ENCODE measurements at regions not wholly inside any gene's neighbourhood (a gene's known extent, or its start where the extent isn't known, plus 50 kb on each side); places are given as distances from the start of the nearest gene placed in this dataset.

- no peaks in the 10 kb centered on the region for H3K4me1 Mint-ChIP-seq
These were observed 350.7 kb upstream of the MGMT start for GRCh38 chr10:129116371-129116770.

GRCh38 chr10:129120441-129120840 lies 346.6 kb upstream of the MGMT start:
- Mint-ChIP-seq H3K4me3 (no peak overlapping the region), H3K9me3 (peaks cover 3% of the 10 kb centered on the region), H3K36me3 (ENCODE audit: low read depth) (no peaks in the 10 kb centered on the region), H3K27me3 (ENCODE audit: low read depth, poor library complexity) (peaks cover 8% of the 10 kb centered on the region), H3K27ac (no peak overlapping the region), H3K4me1 (no peaks in the 10 kb centered on the region)
- TF ChIP-seq, protein P1, sequence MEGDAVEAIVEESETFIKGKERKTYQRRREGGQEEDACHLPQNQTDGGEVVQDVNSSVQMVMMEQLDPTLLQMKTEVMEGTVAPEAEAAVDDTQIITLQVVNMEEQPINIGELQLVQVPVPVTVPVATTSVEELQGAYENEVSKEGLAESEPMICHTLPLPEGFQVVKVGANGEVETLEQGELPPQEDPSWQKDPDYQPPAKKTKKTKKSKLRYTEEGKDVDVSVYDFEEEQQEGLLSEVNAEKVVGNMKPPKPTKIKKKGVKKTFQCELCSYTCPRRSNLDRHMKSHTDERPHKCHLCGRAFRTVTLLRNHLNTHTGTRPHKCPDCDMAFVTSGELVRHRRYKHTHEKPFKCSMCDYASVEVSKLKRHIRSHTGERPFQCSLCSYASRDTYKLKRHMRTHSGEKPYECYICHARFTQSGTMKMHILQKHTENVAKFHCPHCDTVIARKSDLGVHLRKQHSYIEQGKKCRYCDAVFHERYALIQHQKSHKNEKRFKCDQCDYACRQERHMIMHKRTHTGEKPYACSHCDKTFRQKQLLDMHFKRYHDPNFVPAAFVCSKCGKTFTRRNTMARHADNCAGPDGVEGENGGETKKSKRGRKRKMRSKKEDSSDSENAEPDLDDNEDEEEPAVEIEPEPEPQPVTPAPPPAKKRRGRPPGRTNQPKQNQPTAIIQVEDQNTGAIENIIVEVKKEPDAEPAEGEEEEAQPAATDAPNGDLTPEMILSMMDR (IDR thresholded peaks at IDR 0.05), result no peak
- DNase-seq, result no peak

More at GRCh38 chr10:129116371-129116770, 350.7 kb upstream of the MGMT start:
- H3K36me3 Mint-ChIP-seq (ENCODE audit: low read depth), result no peaks in the 10 kb centered on the region
- H3K9me3 Mint-ChIP-seq, result no peaks in the 10 kb centered on the region
- H3K4me3 Mint-ChIP-seq, result no peak overlapping the region
- TF ChIP-seq, protein P1 (IDR thresholded peaks at IDR 0.05), result no peak
- no peak overlapping the region for H3K27ac Mint-ChIP-seq
- no peak for DNase-seq
- H3K27me3 Mint-ChIP-seq (ENCODE audit: low read depth, poor library complexity), result peaks cover 14% of the 10 kb centered on the region

- TF ChIP-seq, protein P1 (IDR thresholded peaks at IDR 0.05), result no peak
- H3K36me3 Mint-ChIP-seq (ENCODE audit: low read depth), result no peaks in the 10 kb centered on the region
- H3K4me3 Mint-ChIP-seq, result no peak overlapping the region
- no peak for DNase-seq
- peaks cover 8% of the 10 kb centered on the region for H3K27me3 Mint-ChIP-seq (ENCODE audit: low read depth, poor library complexity)
- H3K9me3 Mint-ChIP-seq, result peaks cover 8% of the 10 kb centered on the region
- H3K4me1 Mint-ChIP-seq, result no peaks in the 10 kb centered on the region
- H3K27ac Mint-ChIP-seq, result peak overlapping the region; percentile 53
These were observed 344.2 kb upstream of the MGMT start for GRCh38 chr10:129122846-129123245.

DNA sequence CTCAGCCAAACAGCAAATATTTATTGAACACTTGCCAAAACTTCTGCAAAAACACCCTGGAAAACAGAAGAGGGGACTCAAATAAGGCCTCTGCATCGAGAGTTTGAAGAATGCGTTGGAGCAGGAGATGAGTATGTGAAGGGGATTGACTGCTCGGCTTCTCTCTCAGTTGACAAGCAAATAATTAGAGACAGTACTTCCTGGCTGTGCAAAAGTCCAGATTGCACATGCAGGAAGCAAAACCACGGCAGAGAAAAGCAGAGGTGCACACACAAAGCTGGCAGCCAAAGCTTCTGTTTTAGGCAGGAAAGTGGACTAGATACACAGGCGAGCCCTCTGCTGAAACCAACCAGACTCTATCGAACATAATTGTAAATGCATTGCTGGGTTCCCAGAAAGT lies 343.6 kb upstream of the MGMT start:
- Mint-ChIP-seq H3K27ac (no peak overlapping the region), H3K27me3 (ENCODE audit: low read depth, poor library complexity) (peaks cover 8% of the 10 kb centered on the region)

GRCh38 chr10:129126982-129127381 lies 340.1 kb upstream of the MGMT start:
- Mint-ChIP-seq H3K27me3 (ENCODE audit: low read depth, poor library complexity) (peaks cover 13% of the 10 kb centered on the region), H3K4me3 (no peak overlapping the region), H3K9me3 (peaks cover 8% of the 10 kb centered on the region), H3K36me3 (ENCODE audit: low read depth) (no peaks in the 10 kb centered on the region), H3K4me1 (peaks cover 12% of the 10 kb centered on the region), H3K27ac (no peak overlapping the region)
- TF ChIP-seq, protein P1 (IDR thresholded peaks at IDR 0.05), result no peak
- DNase-seq, result no peak

More for the DNA sequence above, 343.6 kb upstream of the MGMT start:
- TF ChIP-seq, protein P1 (IDR thresholded peaks at IDR 0.05), result no peak
- DNase-seq, result no peak
- Mint-ChIP-seq H3K4me1 (no peaks in the 10 kb centered on the region), H3K36me3 (ENCODE audit: low read depth) (no peaks in the 10 kb centered on the region), H3K4me3 (no peak overlapping the region), H3K9me3 (peaks cover 8% of the 10 kb centered on the region)

DNA sequence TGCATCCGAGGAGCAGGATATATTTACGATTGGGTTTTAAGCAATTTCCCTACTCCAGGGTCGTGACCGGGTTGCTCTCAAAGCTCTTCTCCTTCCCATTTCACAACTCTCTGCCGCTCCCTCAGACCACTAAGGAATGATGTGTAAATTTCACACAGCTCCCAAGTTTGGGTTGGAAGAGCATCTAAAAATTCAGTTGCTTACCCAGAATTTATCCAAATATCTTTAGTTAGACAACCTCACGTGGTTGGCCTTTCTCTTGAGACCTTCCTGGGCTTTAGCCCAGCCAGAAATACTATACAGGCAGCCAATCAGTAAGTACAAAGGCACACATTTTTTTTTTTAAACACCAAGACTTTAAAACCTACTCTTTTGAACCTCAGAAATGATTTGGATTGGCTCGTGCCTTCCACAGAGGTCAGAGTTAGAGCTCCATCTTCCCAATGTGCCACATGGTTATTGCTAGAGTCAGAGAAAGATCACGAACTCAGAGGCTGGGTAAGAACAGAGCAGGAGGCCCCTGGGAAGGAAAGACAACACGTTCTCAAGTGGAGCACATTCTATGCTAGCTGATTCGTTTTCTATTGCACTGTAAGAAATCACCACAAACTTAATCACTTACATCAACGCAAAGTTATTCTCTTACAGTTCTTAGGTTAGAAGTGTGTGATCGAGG lies 335.4 kb upstream of the MGMT start:
- H3K27ac Mint-ChIP-seq, result peak overlapping the region; percentile 36
- H3K4me3 Mint-ChIP-seq, result no peak overlapping the region
- no peaks in the 10 kb centered on the region for H3K36me3 Mint-ChIP-seq (ENCODE audit: low read depth)
- H3K9me3 Mint-ChIP-seq, result no peaks in the 10 kb centered on the region
- peaks cover 49% of the 10 kb centered on the region for H3K4me1 Mint-ChIP-seq
- peaks cover 9% of the 10 kb centered on the region for H3K27me3 Mint-ChIP-seq (ENCODE audit: low read depth, poor library complexity)
- TF ChIP-seq, protein P1 (IDR thresholded peaks at IDR 0.05), result no peak
- no peak for DNase-seq
